ENCODE measurements at regions not wholly inside any gene's neighbourhood (a gene's known extent, or its start where the extent isn't known, plus 50 kb on each side); places are given as distances from the start of the nearest gene placed in this dataset.

DNA sequence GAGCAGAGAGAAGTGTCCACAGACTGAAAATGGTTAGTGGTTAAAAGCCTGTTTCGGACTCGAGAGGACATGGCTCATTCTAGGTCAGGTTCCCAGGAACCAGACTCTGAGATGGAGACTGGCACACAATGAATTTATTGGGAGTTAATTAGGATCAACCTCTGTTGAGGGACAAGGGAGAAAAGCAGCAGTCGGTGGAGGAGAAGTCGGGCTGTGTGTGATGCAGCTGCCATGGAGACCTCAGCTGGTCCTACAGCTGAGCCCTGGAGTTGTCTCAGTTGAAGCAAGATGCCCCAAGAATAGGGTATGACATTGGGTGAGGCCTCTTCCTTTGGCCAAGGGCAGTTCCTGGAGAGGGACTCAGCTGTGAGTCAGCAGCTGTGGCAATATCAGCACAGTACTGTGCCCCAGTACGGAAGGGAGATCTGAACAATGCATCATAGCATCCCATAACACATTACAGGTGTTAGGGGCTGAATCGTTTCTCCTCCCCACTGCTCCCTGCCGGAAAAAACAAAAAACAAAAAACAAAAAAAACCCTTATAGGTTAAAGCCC is 105.4 kb downstream of the ABHD5 start:
- TF ChIP-seq, protein P1, sequence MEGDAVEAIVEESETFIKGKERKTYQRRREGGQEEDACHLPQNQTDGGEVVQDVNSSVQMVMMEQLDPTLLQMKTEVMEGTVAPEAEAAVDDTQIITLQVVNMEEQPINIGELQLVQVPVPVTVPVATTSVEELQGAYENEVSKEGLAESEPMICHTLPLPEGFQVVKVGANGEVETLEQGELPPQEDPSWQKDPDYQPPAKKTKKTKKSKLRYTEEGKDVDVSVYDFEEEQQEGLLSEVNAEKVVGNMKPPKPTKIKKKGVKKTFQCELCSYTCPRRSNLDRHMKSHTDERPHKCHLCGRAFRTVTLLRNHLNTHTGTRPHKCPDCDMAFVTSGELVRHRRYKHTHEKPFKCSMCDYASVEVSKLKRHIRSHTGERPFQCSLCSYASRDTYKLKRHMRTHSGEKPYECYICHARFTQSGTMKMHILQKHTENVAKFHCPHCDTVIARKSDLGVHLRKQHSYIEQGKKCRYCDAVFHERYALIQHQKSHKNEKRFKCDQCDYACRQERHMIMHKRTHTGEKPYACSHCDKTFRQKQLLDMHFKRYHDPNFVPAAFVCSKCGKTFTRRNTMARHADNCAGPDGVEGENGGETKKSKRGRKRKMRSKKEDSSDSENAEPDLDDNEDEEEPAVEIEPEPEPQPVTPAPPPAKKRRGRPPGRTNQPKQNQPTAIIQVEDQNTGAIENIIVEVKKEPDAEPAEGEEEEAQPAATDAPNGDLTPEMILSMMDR (conservative IDR thresholded peaks at IDR 0.05 in 1 of 2, IDR thresholded peaks at IDR 0.05 in 1 of 2; ENCODE audit: low read depth in 1 of 2, low read length in 2 of 2): no peak
- TF ChIP-seq EZH2 (IDR thresholded peaks at IDR 0.05; ENCODE audit: low read length, missing control alignments): no peak

Measured in fibroblast of lung (primary cell).